ENCODE measurements at regions not wholly inside any gene's neighbourhood (a gene's known extent, or its start where the extent isn't known, plus 50 kb on each side); places are given as distances from the start of the nearest gene placed in this dataset.
"Not testable (repeated sequence)": the region's sequence is repeated elsewhere in the genome, so short reads cannot be mapped to it uniquely, and the experiment has no call there.

GRCh38 chr17:31750578-31750977 lies 108.5 kb downstream of the COPRS start:
- no peak for DNase-seq (ENCODE audit: low read depth in 4 of 4, low spot score in 2 of 4)

GRCh38 chr17:31748881-31749280 lies 110.2 kb downstream of the COPRS start:
- no peak for DNase-seq (ENCODE audit: low read depth in 4 of 4, low spot score in 2 of 4)

GRCh38 chr17:31746884-31747495 lies 112.1 kb downstream of the COPRS start:
- no peak for DNase-seq (ENCODE audit: low read depth in 4 of 4, low spot score in 2 of 4)

- no peak for DNase-seq (ENCODE audit: low read depth in 4 of 4, low spot score in 2 of 4)
Measured at GRCh38 chr17:31745964-31746600, 113.0 kb downstream of the COPRS start.

- peak; percentile 30 to 66 (median 57) for DNase-seq (ENCODE audit: low read depth in 4 of 4, low spot score in 2 of 4)
Measured at GRCh38 chr17:31744511-31744951, 114.5 kb downstream of the COPRS start.

GRCh38 chr17:31743797-31744196 lies 115.2 kb downstream of the COPRS start:
- DNase-seq (ENCODE audit: low read depth in 4 of 4, low spot score in 2 of 4) = peak in 3 of 4 donors; percentile 3 to 38 (median 27)

GRCh38 chr17:31741371-31741770 lies 117.7 kb downstream of the COPRS start:
- DNase-seq (ENCODE audit: low read depth in 4 of 4, low spot score in 2 of 4) = no peak

GRCh38 chr17:31740611-31741082 lies 118.4 kb downstream of the COPRS start:
- no peak for DNase-seq (ENCODE audit: low read depth in 4 of 4, low spot score in 2 of 4)

- DNase-seq (ENCODE audit: low read depth in 4 of 4, low spot score in 2 of 4) = no peak
Measured at GRCh38 chr17:31738996-31739699, 119.9 kb downstream of the COPRS start.

- DNase-seq (ENCODE audit: low read depth in 4 of 4, low spot score in 2 of 4) = no peak
Measured at GRCh38 chr17:31738488-31738887, 120.6 kb downstream of the COPRS start.

GRCh38 chr17:31738067-31738466 lies 121.0 kb downstream of the COPRS start:
- DNase-seq (ENCODE audit: low read depth in 4 of 4, low spot score in 2 of 4) = no peak

- DNase-seq (ENCODE audit: low read depth in 4 of 4, low spot score in 2 of 4) = no peak
Measured at GRCh38 chr17:31736855-31737625, 122.0 kb downstream of the COPRS start.

GRCh38 chr17:31733326-31733725 lies 125.7 kb downstream of the COPRS start:
- DNase-seq (ENCODE audit: low read depth in 4 of 4, low spot score in 2 of 4) = no peak

- not testable (repeated sequence) for DNase-seq (ENCODE audit: low read depth in 4 of 4, low spot score in 2 of 4)
Measured at GRCh38 chr17:31731585-31732154, 127.4 kb downstream of the COPRS start.

- no peak for DNase-seq (ENCODE audit: low read depth in 4 of 4, low spot score in 2 of 4)
Measured at GRCh38 chr17:31731118-31731517, 127.9 kb downstream of the COPRS start.

- DNase-seq (ENCODE audit: low read depth in 4 of 4, low spot score in 2 of 4) = no peak
Measured at GRCh38 chr17:31726980-31727427, 132.0 kb downstream of the COPRS start.

- no peak for DNase-seq (ENCODE audit: low read depth in 4 of 4, low spot score in 2 of 4)
Measured at GRCh38 chr17:31724619-31725018, 134.4 kb downstream of the COPRS start.

- peak in 1 of 4 donors; percentile 19 for DNase-seq (ENCODE audit: low read depth in 4 of 4, low spot score in 2 of 4)
Measured at GRCh38 chr17:31724026-31724425, 135.0 kb downstream of the COPRS start.

GRCh38 chr17:31722251-31723056 lies 136.6 kb downstream of the COPRS start:
- no peak for DNase-seq (ENCODE audit: low read depth in 4 of 4, low spot score in 2 of 4)

All from left renal cortex interstitium (tissue), 4 donors.